NCI-H128 (cell line): ENCODE measurements at regions not wholly inside any gene's neighbourhood (a gene's known extent, or its start where the extent isn't known, plus 50 kb on each side); places are given as distances from the start of the nearest gene placed in this dataset.

Source experiments
- DNase-seq: peaks from one replicate; lab custom pipeline; 2025; ENCODE audit not compliant: unreplicated experiment; lab: John Stamatoyannopoulos, UW

DNA sequence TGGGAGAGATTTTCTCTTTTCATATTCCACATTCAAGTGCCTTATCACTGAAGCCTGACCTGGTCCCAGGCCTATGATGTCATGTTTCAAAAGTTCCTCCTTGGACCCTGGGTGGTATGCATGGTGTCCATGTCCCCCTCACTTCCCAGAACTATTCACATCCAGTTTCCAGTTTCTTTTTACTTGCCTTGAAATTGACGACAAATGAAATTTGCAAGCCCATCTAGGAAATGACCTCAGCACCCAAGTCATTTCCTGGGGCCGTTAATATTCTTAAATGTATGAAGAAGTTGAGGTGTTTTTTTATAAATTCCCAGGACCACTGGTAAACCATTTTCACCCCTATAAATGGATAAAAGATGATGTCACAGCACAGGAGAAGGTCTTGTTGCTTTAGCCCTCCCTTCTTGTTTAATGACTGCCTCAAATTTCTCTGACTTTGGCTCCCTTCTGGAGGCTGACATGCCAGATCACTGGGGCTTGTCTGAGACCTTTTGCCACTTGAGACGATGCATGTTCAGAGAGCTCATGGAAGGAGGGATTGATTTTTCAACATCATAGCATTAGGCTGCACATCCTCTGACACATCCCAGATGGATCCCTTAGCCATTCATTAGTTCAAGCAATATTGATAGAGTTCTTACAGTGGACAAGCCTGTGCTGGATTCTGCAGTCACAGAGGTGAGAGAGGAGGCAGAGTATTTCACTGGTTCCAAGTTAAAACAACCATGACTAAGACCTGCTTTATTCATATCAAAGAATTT is 221.3 kb downstream of the PLPP3 start:
- DNase-seq = no peak

DNA sequence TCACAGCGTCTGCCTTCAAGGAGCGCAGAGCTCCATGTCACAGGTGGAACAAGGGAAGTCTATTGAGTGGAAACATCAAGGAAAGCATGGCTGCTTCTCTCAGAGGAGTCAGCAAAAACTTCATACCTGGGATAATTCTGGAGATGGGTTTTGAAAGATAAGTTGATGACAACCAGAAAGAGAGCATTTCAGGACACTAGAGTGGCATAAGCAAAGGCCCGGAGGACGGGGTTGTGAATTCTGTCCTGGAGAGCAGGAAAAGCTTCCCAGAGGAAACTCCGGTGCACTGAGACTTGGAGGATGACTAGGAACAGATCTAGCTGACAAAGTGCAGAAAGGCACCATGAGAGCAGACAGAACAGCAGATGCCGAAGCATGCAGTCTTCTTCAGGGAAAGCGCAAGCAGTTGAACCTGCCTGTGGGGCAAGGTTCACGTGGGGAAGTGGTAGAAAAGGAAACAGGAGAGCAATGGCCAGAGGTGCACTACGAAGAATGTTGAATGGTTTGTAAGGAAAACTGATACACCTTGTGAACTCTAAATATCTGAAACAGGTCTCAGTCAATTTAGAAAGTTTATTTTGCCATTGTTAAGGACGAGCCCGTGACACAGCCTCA is 222.9 kb downstream of the PLPP3 start:
- DNase-seq = no peak

DNA sequence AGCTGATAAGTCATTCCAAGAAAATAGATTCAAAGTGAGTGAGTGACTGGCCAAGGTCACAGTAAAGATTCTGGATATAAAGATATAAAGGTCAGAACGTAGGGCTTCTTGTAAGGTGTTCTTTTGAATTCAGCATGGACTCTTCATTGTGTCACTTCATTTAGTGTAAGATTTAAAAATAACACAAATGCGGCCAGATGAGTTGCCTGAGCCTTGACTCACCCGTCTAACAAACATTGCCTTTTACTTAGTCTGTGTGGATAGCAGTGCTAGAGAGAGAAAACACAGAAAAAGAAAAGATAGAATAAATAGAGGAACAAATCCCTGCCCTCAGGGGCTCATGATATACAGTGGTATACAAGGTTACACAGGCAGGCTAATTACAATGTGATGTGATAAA is 223.4 kb downstream of the PLPP3 start:
- no peak for DNase-seq

DNA sequence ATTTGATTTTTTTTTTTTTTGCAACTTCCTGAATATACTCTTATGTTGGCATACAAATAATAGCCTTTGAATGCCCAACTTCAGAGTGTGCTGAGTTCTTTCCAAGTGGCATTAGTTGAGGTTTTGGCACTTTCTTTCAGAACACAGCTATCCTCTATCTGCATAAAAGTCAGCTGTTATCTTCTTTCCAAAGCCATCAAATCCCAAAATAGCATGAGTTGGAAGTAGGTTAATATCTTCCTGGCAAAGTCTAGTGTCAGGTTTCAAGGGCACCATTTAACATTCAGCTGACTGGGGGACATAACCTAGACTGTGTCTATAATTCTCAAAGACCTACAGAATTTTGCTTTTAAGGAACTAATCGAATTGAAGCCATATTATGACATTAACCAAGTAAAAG is 223.9 kb downstream of the PLPP3 start:
- no peak for DNase-seq

DNA sequence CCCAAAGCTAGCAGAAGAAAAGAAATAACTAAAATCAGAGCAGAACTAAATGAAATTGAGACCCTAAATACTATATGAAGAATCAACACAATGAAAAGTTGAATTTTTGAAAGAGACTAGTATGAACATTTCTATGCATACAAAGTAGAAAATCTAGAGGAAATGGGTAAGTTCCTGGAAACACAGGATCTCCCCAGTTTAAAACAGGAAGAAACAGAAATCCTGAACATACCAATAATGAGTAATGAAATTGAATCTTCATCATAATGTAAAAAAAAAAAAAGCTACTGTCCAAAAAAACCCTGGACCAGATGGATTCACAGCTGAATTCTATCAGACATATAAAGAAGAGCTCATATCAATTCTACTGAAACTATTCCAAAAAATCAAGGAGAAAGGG is 233.5 kb downstream of the PLPP3 start:
- DNase-seq = no peak

DNA sequence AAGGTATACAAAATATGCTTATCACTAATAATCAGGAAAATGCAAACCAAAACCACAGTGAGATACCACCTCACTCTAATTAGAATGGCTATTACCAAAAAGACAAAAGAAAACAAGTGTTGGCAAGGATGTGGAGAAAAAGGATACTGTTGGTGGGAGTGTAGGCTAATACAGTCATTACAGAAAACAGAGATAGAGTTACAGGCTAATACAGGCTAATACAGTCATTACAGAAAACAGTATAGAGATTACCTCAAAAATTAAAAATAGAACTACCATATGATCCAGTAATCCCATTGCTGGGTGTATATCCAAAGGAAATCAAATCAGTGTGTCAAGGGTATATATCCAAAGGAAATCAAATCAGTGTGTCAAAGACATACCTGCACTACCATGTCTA is 238.4 kb downstream of the PLPP3 start:
- DNase-seq = no peak

DNA sequence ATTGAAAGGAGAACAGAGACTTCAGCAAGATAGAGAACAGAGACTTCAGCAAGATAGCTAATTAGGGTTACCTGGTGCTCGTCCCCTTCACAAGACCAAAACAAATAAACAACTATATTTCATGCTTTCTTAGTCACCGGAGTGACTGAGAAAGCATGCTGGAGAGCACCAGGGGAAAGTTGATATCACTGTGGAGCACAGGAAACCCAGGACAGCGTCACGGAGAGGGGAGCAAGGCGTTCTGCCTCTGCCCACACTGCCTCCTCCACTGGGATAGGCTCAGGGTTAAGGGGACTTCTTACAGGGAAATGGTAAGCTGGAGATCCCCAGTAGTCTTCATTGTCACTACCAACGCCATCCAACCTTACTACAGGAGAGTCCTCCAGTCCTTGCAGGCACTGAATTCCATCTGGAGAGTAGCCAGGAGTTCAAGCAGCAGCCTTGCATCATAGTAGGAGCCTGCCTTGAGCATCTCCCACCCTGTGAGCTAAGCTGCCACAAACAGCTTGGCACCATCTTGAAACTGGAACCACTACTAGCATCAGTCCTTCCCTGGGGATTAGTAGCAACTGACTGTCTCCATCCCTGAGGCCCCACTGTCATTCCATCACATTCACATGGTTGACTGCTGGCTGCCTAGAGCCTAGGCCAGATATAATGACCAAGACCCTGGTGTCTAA is 239.4 kb downstream of the PLPP3 start:
- no peak for DNase-seq

DNA sequence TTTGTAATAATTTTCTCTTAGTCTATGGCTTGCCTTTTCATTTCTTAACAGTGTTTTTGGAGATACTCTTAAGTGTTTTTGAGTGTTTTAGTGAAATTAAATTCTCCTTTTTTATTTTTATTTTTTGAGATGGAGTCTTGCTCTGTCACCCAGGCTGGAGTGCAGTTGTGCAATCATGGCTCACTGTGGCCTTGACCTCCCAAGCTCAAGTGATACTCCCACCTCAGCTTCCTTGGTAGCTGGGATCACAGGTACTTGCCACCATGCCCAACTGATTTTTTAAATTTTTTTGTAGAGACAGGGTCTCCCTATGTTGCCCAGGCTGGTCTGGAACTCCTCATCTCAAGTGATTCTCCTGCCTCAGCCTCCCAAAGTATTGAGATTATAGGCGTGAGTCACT is 240.3 kb downstream of the PLPP3 start:
- no peak for DNase-seq

DNA sequence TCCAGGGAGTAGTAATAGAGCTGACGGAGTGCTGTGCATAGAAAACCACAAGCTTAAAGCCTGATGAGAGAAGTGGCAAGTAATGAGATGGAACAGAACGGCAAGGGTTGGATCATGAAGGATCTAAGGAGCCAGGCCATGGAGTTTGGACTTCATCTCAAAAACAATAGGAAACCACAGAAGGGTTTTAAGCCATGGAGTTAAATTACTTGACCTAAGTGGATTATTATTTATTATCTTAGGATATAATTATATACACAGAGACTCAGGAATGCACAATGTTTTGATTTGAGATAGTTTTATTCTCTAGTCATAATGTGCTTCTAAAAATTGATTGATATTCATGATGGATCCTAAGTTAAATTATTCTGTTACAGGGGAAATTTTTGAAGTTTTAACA is 242.4 kb downstream of the PLPP3 start:
- DNase-seq = no peak

DNA sequence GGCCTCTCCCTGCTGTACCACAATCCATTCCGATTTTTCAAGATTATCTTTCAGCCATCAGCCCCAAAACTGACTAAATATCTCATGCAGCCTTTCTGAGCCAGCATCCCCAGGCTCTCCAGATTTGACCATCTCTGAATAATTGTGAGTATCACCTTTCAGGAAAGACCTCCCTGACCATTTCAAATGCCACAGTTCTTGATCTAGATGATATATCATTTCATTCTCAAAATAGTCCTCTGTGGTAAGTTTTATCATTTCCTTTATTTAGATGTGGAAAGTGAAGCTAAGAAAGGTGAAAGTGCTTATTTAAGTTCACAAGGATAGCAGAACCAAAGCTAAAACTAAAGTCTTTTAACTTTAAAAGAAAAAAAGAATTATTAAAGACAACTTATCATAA is 244.0 kb downstream of the PLPP3 start:
- no peak for DNase-seq

DNA sequence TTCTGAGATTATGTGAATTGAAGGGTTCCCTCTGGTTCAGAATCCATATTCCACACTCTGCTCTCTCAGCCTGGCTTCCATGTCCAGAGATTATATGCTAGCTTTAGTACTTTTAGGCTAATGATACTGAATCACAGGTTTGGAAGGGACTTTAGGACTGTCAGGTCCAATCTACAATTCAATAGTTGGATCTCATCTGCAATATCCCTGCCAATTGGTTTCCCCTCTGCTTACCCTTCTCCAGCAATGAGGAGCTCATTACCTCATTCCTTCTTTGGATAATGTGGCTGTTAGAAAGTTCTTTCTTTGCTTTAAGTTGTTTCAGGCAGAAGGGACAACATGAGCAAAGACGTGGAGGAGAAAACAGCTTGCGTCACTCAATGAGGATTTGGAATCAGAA is 245.3 kb downstream of the PLPP3 start:
- DNase-seq = no peak

DNA sequence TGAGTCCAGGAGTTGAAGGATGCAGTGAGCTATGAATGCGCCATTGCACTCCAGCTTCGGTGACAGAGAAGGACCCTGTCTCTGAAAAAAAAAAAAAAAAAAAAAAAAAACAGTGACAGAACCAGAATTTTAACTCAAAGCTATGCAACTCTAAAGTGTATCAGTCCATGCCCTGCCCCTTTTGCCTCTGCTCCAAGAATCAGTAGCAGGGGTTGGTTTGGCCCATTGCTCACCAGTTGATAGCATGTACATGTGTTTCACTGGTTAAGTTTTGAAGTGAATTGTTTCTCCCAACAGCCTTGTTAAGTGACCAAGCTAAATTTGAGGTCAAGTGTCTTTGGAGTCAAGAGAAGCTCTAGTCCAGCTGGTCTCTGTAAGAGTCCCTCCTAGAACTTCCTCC is 245.9 kb downstream of the PLPP3 start:
- no peak for DNase-seq

DNA sequence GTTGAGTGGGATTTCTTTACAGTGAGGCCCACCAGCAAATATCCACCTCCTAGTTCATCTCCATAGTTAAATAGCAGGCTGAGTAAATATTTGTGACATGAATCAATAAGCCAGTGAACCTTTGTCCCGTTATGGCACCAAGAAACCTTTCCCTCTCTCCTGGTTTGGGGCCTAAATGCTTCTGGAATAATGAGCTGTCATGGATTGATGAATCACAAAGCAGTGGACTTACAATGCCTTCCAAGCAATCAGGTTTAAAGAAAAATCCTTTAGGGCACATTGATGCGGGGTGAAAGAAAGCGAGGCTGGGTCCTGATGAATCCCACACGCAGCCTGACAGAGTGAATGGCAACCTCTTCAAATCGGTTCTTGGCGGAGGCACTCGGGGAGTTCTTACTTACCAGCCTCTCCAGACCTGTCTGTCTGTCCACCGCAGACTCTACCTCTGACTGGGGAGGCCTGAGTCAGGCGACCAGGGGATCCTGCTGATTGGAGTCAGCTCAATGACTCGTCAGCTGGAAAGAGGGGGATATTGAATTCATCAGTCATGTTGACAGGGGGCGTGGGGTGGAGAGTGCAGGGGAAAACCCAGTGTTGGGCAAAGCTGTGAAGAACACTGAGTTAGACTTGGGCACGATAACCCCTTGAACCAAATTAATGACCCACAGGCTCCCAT is 247.3 kb downstream of the PLPP3 start:
- no peak for DNase-seq

DNA sequence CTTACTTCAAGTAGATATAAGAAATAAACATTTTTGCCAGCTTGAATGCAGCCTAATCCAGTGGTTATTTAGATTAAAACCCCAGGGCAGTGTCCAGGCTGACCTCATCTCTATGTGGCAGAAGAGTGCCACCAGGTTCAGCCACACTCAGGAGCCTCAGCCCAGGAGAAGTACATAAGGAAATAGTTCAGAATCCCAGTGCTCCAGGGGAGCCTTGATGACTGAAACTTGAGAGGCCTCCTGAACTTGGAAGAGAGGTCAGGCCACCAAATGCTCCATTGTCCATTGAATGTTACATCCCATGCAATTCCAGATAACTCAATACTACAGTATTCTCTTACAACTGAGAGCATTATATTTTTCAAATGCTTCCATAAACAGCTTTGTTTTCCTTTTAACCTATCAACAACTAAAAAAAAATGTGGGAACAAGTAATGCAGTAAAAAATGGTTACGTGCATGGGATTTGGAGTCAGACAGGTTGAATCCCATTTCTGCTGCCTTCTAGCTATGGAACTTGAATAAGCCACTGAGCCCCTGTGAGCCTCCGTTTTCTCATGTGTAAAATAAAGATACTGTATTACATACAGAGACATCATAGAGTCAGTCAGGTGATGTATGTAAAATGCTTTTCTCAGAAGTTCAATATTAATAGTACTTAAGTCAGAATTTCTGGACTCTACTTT is 248.0 kb downstream of the PLPP3 start:
- DNase-seq = no peak

DNA sequence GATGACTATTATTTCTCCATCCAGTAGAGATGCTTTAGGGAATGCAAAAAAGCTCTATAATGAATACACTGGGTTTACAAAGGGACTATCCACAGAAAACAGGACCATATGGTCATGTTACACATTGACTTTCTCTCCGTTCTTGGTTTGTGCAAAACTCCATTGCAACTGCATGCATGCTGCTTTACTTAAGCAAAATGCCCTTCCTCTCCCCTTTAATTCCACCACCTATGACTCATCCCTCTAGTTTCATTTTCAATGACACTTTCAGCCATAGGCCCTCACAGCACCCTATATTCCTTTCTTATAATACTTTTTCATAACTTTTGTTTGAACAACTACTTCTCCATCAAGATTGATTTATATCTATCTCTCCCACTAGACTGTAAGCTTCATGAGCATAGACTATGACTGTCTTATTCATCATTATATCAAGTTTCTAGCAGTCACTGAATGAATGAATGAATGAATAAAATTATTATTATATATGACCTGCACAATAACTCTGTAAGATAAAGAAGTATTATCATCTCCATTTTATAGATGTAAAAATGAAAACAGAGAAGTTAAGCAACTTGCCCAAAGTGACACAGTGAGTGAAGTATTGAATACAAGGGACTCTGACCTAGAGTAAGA is 248.9 kb downstream of the PLPP3 start:
- no peak for DNase-seq

DNA sequence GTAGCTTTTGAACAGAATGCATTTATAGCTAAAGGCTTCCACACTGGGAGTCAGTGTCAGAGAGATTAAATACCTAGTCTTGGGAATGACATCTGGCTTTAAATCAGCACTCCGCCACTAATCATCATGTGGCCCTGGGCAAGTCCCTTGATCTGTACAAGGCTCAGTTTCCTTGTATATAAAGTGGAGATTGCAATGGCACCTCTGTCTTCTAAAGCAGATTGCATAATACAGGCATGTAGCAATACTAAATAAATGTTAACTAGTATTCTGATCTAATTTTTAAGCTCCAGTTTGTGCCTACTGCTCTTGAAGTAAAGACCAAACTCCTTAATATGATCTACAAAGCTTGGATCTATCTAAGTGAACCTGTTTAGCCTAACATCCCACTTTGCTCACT is 249.4 kb downstream of the PLPP3 start:
- no peak for DNase-seq

DNA sequence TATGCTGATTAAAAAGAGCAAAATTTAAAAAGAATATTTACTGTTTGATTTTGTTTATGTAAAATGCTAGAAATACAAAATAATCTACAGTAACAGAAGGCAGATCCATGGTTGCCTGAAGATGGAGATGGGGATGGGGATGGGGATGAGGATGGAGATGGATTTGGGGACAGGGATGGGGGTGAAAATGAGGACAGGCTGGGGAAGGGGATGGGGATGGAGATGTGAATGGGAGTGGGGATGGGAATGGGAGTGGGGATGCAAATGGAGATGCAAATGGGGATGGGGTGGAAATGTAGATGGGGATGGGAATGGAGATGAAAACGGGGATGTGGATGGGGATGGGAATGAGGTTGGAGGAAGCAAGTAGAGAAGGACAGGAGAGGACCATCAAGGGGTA is 252.2 kb downstream of the PLPP3 start:
- no peak for DNase-seq

DNA sequence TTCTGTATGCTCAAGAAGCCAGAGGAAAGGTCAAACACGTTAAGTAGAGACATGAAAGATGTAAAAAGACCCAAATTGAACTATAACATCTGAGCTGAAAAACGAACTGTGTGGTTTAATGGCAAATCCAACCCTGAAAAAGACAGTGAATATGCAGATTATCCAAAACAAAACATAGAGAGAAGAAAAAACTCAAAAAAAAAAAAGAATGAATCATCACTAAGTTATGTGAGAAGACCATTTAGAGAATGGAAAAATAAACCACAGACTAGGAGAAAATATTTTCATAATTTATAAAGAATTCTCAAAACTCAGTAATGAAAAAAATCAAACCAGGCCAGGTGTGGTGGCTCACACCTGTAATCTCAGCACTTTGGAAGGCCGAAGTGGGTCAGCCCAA is 253.3 kb downstream of the PLPP3 start:
- no peak for DNase-seq

DNA sequence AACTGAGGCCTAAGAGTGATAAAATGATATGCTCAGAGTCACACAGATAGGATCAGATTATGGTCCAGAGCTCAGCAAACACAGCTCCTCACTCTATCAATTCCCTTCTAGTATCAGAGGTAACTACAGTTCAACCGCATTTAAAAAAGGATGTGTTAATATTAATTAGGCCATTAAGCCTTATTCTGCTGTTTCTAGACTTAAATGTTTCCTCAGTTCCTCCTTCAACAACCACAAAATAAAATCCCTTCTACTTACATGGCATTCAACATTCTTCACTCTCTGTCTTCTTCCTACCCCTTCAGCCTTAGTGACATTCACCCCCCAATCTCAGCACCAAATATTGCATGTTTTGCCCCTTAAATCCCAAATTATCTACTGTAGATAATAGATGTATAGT is 254.9 kb downstream of the PLPP3 start:
- no peak for DNase-seq

DNA sequence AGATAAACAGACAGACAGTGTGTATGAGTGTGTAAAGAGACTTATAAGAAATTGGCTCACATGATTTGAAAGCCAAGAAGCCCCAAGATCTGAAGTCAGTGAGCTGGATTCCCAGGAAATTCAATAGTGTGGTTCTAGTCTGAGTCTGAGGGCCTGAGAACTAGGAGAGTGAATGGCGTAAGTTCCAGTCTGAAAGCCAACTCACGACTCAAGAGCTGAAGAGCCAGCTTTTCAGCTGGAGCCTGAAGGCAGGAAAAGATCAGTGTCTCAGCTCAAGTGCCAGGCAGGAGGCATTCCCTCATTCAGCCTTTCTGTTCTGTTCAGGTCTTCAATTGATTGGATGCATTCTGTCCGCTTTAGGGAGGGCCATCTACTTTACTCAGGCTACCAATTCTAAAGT is 257.2 kb downstream of the PLPP3 start:
- DNase-seq = no peak

DNA sequence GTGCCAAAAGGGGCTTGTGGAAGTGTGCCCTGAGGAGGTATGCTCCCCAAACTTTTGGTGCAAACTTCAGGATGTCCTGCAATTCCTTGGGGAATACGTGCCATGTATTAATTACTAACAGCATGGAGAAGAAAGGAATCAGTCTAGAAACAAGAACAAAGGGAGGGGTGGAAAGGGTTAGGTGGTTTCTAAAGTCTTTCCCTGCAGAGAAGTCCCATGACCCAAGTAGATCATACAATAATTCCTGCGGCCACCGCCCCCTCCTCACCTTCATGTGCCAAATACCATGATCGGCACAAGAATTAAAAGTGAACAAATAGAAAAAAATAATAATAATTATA is 258.2 kb downstream of the PLPP3 start:
- no peak for DNase-seq
